SJCRH30 (cell line): ENCODE measurements at regions not wholly inside any gene's neighbourhood (a gene's known extent, or its start where the extent isn't known, plus 50 kb on each side); places are given as distances from the start of the nearest gene placed in this dataset.

ENCODE experiments used
- DNase-seq, 2 experiments: peaks; one replicate each; pipeline ENCODE4 v3.0.0-alpha.2; 2015 to 2020
- H3K27ac ChIP-seq: fragments of 250-450 bp; sonication (Bioruptor Pico); 2 replicates; pipeline ENCODE4 v1.5.1; 2020; ENCODE audit warnings: mild to moderate bottlenecking, moderate library complexity
- H3K27me3 ChIP-seq: fragments of 250-450 bp; sonication (Bioruptor Pico); 2 replicates; pipeline ENCODE4 v1.5.1; 2020; ENCODE audit warnings: mild to moderate bottlenecking, moderate library complexity
- H3K36me3 ChIP-seq: fragments of 250-450 bp; sonication (Bioruptor Pico); 2 replicates; pipeline ENCODE4 v1.5.1; 2020; ENCODE audit warnings: mild to moderate bottlenecking, moderate library complexity
- H3K4me1 ChIP-seq: fragments of 250-450 bp; sonication (Bioruptor Pico); 2 replicates; pipeline ENCODE4 v1.5.1; 2020; ENCODE audit warnings: mild to moderate bottlenecking, moderate library complexity
- H3K4me3 ChIP-seq: fragments of 250-450 bp; sonication (Bioruptor Pico); 2 replicates; pipeline ENCODE4 v1.5.1; 2020; ENCODE audit warnings: mild to moderate bottlenecking, moderate library complexity
- H3K9me3 ChIP-seq: fragments of 250-450 bp; sonication (Bioruptor Pico); replicated peaks from 2 replicates; pipeline ENCODE4 v1.5.1; 2020; ENCODE audit warnings: mild to moderate bottlenecking, moderate library complexity

GRCh38 chr16:66136841-66137240, 229.7 kb upstream of the CDH5 start:
- H3K36me3 ChIP-seq, result no peaks in the 10 kb centered on the region
- no peak overlapping the region for H3K27ac ChIP-seq
- no peak for DNase-seq
- H3K4me1 ChIP-seq, result peaks cover 56% of the 10 kb centered on the region
- H3K4me3 ChIP-seq, result no peak overlapping the region
- H3K27me3 ChIP-seq, result no peaks in the 10 kb centered on the region
- no peaks in the 10 kb centered on the region for H3K9me3 ChIP-seq

- Histone ChIP-seq H3K9me3 (no peaks in the 10 kb centered on the region), H3K4me3 (no peak overlapping the region), H3K4me1 (peaks cover 56% of the 10 kb centered on the region), H3K27ac (no peak overlapping the region), H3K36me3 (no peaks in the 10 kb centered on the region), H3K27me3 (no peaks in the 10 kb centered on the region)
- no peak for DNase-seq
Observed at GRCh38 chr16:66135838-66136237, 230.7 kb upstream of the CDH5 start.

GRCh38 chr16:66135421-66135831, 231.1 kb upstream of the CDH5 start:
- H3K27me3 ChIP-seq, result no peaks in the 10 kb centered on the region
- no peak overlapping the region for H3K27ac ChIP-seq
- no peaks in the 10 kb centered on the region for H3K9me3 ChIP-seq
- H3K4me1 ChIP-seq, result peaks cover 59% of the 10 kb centered on the region
- no peak for DNase-seq
- no peaks in the 10 kb centered on the region for H3K36me3 ChIP-seq
- H3K4me3 ChIP-seq, result no peak overlapping the region

- no peaks in the 10 kb centered on the region for H3K27me3 ChIP-seq
- H3K36me3 ChIP-seq, result no peaks in the 10 kb centered on the region
- DNase-seq, result no peak
- no peak overlapping the region for H3K4me3 ChIP-seq
- no peak overlapping the region for H3K27ac ChIP-seq
- H3K4me1 ChIP-seq, result peaks cover 64% of the 10 kb centered on the region
- no peaks in the 10 kb centered on the region for H3K9me3 ChIP-seq
Observed at GRCh38 chr16:66134875-66135274, 231.6 kb upstream of the CDH5 start.

GRCh38 chr16:66133643-66134338, 232.7 kb upstream of the CDH5 start:
- no peak overlapping the region; the same call in 1 of the 2 replicates for H3K27ac ChIP-seq

GRCh38 chr16:66131895-66132294, 234.6 kb upstream of the CDH5 start:
- Histone ChIP-seq H3K4me3 (no peak overlapping the region), H3K27ac (peak overlapping the region; percentile 96), H3K36me3 (no peaks in the 10 kb centered on the region), H3K9me3 (no peaks in the 10 kb centered on the region), H3K4me1 (peaks cover 64% of the 10 kb centered on the region), H3K27me3 (no peaks in the 10 kb centered on the region)
- peak; percentile 51 to 80 for DNase-seq

More at GRCh38 chr16:66133643-66134338, 232.7 kb upstream of the CDH5 start:
- H3K9me3 ChIP-seq, result no peaks in the 10 kb centered on the region
- no peaks in the 10 kb centered on the region for H3K36me3 ChIP-seq
- DNase-seq, result no peak
- peaks cover 75% of the 10 kb centered on the region for H3K4me1 ChIP-seq
- no peak overlapping the region for H3K4me3 ChIP-seq
- H3K27me3 ChIP-seq, result no peaks in the 10 kb centered on the region

GRCh38 chr16:66131156-66131807, 235.2 kb upstream of the CDH5 start:
- Histone ChIP-seq H3K36me3 (no peaks in the 10 kb centered on the region), H3K4me1 (peaks cover 60% of the 10 kb centered on the region), H3K9me3 (no peaks in the 10 kb centered on the region), H3K27ac (peak overlapping the region; percentile 96), H3K4me3 (no peak overlapping the region), H3K27me3 (no peaks in the 10 kb centered on the region)
- peak; percentile 79 to 87 for DNase-seq

GRCh38 chr16:66130296-66130905, 236.1 kb upstream of the CDH5 start:
- no peaks in the 10 kb centered on the region for H3K9me3 ChIP-seq
- no peaks in the 10 kb centered on the region for H3K27me3 ChIP-seq
- H3K4me1 ChIP-seq, result peaks cover 58% of the 10 kb centered on the region
- H3K36me3 ChIP-seq, result no peaks in the 10 kb centered on the region
- no peak overlapping the region for H3K4me3 ChIP-seq
- DNase-seq, result peak; percentile 73 to 79
- H3K27ac ChIP-seq, result peak overlapping the region; percentile 96

- peak overlapping the region; percentile 2; the same call in 1 of the 2 replicates for H3K27ac ChIP-seq
- no peaks in the 10 kb centered on the region for H3K36me3 ChIP-seq
- H3K27me3 ChIP-seq, result no peaks in the 10 kb centered on the region
- no peak for DNase-seq
- no peaks in the 10 kb centered on the region for H3K9me3 ChIP-seq
- no peak overlapping the region for H3K4me3 ChIP-seq
- peaks cover 50% of the 10 kb centered on the region for H3K4me1 ChIP-seq
Observed at GRCh38 chr16:66129196-66129595, 237.3 kb upstream of the CDH5 start.

GRCh38 chr16:66128371-66128770, 238.1 kb upstream of the CDH5 start:
- Histone ChIP-seq H3K36me3 (no peaks in the 10 kb centered on the region), H3K27me3 (no peaks in the 10 kb centered on the region), H3K9me3 (no peaks in the 10 kb centered on the region), H3K4me3 (no peak overlapping the region), H3K4me1 (peaks cover 50% of the 10 kb centered on the region), H3K27ac (peak overlapping the region; percentile 2; the same call in 1 of the 2 replicates)
- DNase-seq, result no peak

- peaks cover 46% of the 10 kb centered on the region for H3K4me1 ChIP-seq
- H3K27me3 ChIP-seq, result no peaks in the 10 kb centered on the region
- H3K4me3 ChIP-seq, result no peak overlapping the region
- no peak for DNase-seq
- no peaks in the 10 kb centered on the region for H3K9me3 ChIP-seq
- no peaks in the 10 kb centered on the region for H3K36me3 ChIP-seq
- H3K27ac ChIP-seq, result no peak overlapping the region
Observed at GRCh38 chr16:66127459-66128370, 238.8 kb upstream of the CDH5 start.

GRCh38 chr16:66121466-66121865, 245.0 kb upstream of the CDH5 start:
- Histone ChIP-seq H3K36me3 (no peaks in the 10 kb centered on the region), H3K9me3 (no peaks in the 10 kb centered on the region), H3K27ac (peak overlapping the region; percentile 97), H3K4me3 (no peak overlapping the region), H3K27me3 (no peaks in the 10 kb centered on the region), H3K4me1 (peaks cover 37% of the 10 kb centered on the region)
- DNase-seq, result peak; percentile 74 to 85

- peak; percentile 81 to 97 for DNase-seq
- Histone ChIP-seq H3K9me3 (no peaks in the 10 kb centered on the region), H3K27ac (peak overlapping the region; percentile 97), H3K4me3 (no peak overlapping the region), H3K27me3 (no peaks in the 10 kb centered on the region), H3K36me3 (no peaks in the 10 kb centered on the region), H3K4me1 (peaks cover 43% of the 10 kb centered on the region)
Observed at GRCh38 chr16:66120656-66121055, 245.8 kb upstream of the CDH5 start.

GRCh38 chr16:66116163-66117002, 250.1 kb upstream of the CDH5 start:
- Histone ChIP-seq H3K27ac (peak overlapping the region; percentile 11; the same call in 1 of the 2 replicates), H3K4me1 (peaks cover 31% of the 10 kb centered on the region), H3K27me3 (no peaks in the 10 kb centered on the region), H3K4me3 (no peak overlapping the region), H3K9me3 (no peaks in the 10 kb centered on the region; the same call in 1 of the 2 replicates), H3K36me3 (no peaks in the 10 kb centered on the region)
- DNase-seq, result no peak
